AG04450 (cell line): ENCODE measurements at regions not wholly inside any gene's neighbourhood (a gene's known extent, or its start where the extent isn't known, plus 50 kb on each side); places are given as distances from the start of the nearest gene placed in this dataset.

Source experiments
- CTCF ChIA-PET: fragments of 300-600, 350-600 bp; formaldehyde crosslinking; extraction: SDS; loops from one replicate; lab custom pipeline; 2022; ENCODE audit warnings: antibody characterized with exemption, inconsistent platforms; lab: Charles Lee
- POLR2A ChIA-PET: fragments of 350-600 bp; formaldehyde crosslinking; extraction: SDS; loops from one replicate; lab custom pipeline; 2021; ENCODE audit warnings: antibody characterized with exemption, inconsistent platforms; lab: Yijun Ruan, JAX
- DNase-seq: peaks from one replicate; pipeline ENCODE4 v3.0.0-alpha.2; 2011; ENCODE audit warnings: low read depth, low spot score
- H3K27ac ChIP-seq: one replicate; pipeline ENCODE4 v1.5.1; 2012; ENCODE audit warnings: low read depth, low read length, control low read depth
- H3K27me3 ChIP-seq: one replicate; pipeline ENCODE4 v1.6.0; 2012; ENCODE audit warnings: low read length; ENCODE audit not compliant: control insufficient read depth, insufficient read depth
- H3K4me3 ChIP-seq: 2 replicates; pipeline ENCODE4 v1.5.1; 2011; ENCODE audit warnings: mild to moderate bottlenecking, low read depth, low read length, control low read depth
- H3K9me3 ChIP-seq: 2 replicates; pipeline ENCODE4 v1.5.1; 2012; ENCODE audit warnings: low read length; ENCODE audit not compliant: control insufficient read depth, insufficient read depth
- CTCF ChIP-seq: IDR thresholded peaks from 2 replicates; pipeline ENCODE4 v1.5.1; 2011; ENCODE audit warnings: low read depth, low read length, control low read depth, inconsistent platforms

- no peak for DNase-seq
- H3K27me3 ChIP-seq = no peaks in the 10 kb centered on the region
- H3K9me3 ChIP-seq = no peaks in the 10 kb centered on the region; the same call in 1 of the 2 replicates
- ChIA-PET CTCF (interaction anchor here (1.0 kb wide), 1 partner anchor 174 kb away, joined by 4 read pairs; no protein-coding TSS in a partner anchor), POLR2A (no interaction called here)
- no peak for TF ChIP-seq CTCF
- H3K27ac ChIP-seq = no peak overlapping the region
- H3K4me3 ChIP-seq = no peak overlapping the region
Measured at GRCh38 chr5:126364206-126364902, 58.9 kb upstream of the GRAMD2B start.

GRCh38 chr5:126365446-126366198 lies 57.6 kb upstream of the GRAMD2B start:
- no peak for TF ChIP-seq CTCF
- CTCF ChIA-PET = interaction anchor here (1.0 to 1.5 kb wide), 2 partner anchors 12 to 173 kb away, joined by 4 to 5 read pairs; no protein-coding TSS in a partner anchor
- Histone ChIP-seq H3K9me3 (no peaks in the 10 kb centered on the region; the same call in 1 of the 2 replicates), H3K27me3 (no peaks in the 10 kb centered on the region), H3K4me3 (no peak overlapping the region), H3K27ac (no peak overlapping the region)
- POLR2A ChIA-PET = no interaction called here
- DNase-seq = no peak

GRCh38 chr5:126366199-126366560 lies 57.0 kb upstream of the GRAMD2B start:
- CTCF ChIA-PET = interaction anchor here (1.5 kb wide), 1 partner anchor 12 kb away, joined by 5 read pairs; no protein-coding TSS in a partner anchor
- Histone ChIP-seq H3K9me3 (no peaks in the 10 kb centered on the region; the same call in 1 of the 2 replicates), H3K4me3 (no peak overlapping the region), H3K27ac (no peak overlapping the region), H3K27me3 (no peaks in the 10 kb centered on the region)
- no peak for DNase-seq
- TF ChIP-seq CTCF = no peak
- POLR2A ChIA-PET = no interaction called here

GRCh38 chr5:126368239-126368812 lies 54.9 kb upstream of the GRAMD2B start:
- H3K4me3 ChIP-seq = no peak overlapping the region
- H3K9me3 ChIP-seq = no peaks in the 10 kb centered on the region; the same call in 1 of the 2 replicates
- no peak for DNase-seq
- no peak for TF ChIP-seq CTCF
- H3K27ac ChIP-seq = no peak overlapping the region
- POLR2A ChIA-PET = interaction anchor here (1.6 kb wide), 1 partner anchor 55 kb away, joined by 7 read pairs; the partner anchor contains the start of gene GRAMD2B
- CTCF ChIA-PET = interaction anchor here (2.2 kb wide), 1 partner anchor 14 kb away, joined by 7 read pairs; no protein-coding TSS in a partner anchor
- no peaks in the 10 kb centered on the region for H3K27me3 ChIP-seq
